H9 (cell line): ENCODE measurements at regions not wholly inside any gene's neighbourhood (a gene's known extent, or its start where the extent isn't known, plus 50 kb on each side); places are given as distances from the start of the nearest gene placed in this dataset.

Experiments used
- DNase-seq: peaks from one replicate; pipeline ENCODE4 v3.0.0-alpha.2; 2017
- H2AFZ ChIP-seq: one replicate; pipeline ENCODE4 v1.6.1; 2013; ENCODE audit warnings: mild to moderate bottlenecking, low read length, control low read depth, moderate library complexity
- H2AK5ac ChIP-seq: 2 replicates; pipeline ENCODE4 v1.6.1; 2013; ENCODE audit warnings: low read length, control low read depth, mixed read lengths; ENCODE audit not compliant: insufficient read length
- H2BK120ac ChIP-seq: one replicate; pipeline ENCODE4 v1.6.1; 2013; ENCODE audit warnings: low read depth, mild to moderate bottlenecking, low read length, control low read depth, inconsistent platforms; ENCODE audit not compliant: poor library complexity, severe bottlenecking
- H2BK12ac ChIP-seq: 2 replicates; pipeline ENCODE4 v1.6.1; 2013; ENCODE audit warnings: low read length, control low read depth, mixed read lengths, low read depth; ENCODE audit not compliant: insufficient read length
- H2BK15ac ChIP-seq: 2 replicates; pipeline ENCODE4 v1.6.1; 2013; ENCODE audit warnings: low read depth, low read length, control low read depth
- H2BK20ac ChIP-seq: one replicate; pipeline ENCODE4 v1.6.1; 2013; ENCODE audit warnings: low read depth, mild to moderate bottlenecking, low read length, control low read depth, inconsistent platforms; ENCODE audit not compliant: poor library complexity, severe bottlenecking
- H2BK5ac ChIP-seq: 2 replicates; pipeline ENCODE4 v1.6.1; 2013; ENCODE audit warnings: low read length, control low read depth, mixed read lengths; ENCODE audit not compliant: insufficient read length
- H3K14ac ChIP-seq: 2 replicates; pipeline ENCODE4 v1.6.1; 2013; ENCODE audit warnings: low read length, control low read depth; ENCODE audit not compliant: insufficient read depth
- H3K18ac ChIP-seq: 2 replicates; pipeline ENCODE4 v1.6.1; 2013; ENCODE audit warnings: low read depth, mild to moderate bottlenecking, mixed read lengths, low read length, control low read depth; ENCODE audit not compliant: insufficient read length
- H3K23ac ChIP-seq: 2 replicates; pipeline ENCODE4 v1.6.1; 2013; ENCODE audit warnings: low read length, control low read depth, mixed read lengths, low read depth; ENCODE audit not compliant: insufficient read length
- H3K23me2 ChIP-seq: 2 replicates; pipeline ENCODE4 v1.6.1; 2013; ENCODE audit warnings: low read depth, mild to moderate bottlenecking, mixed read lengths, low read length, control low read depth; ENCODE audit not compliant: insufficient read length, poor library complexity, severe bottlenecking
- H3K27ac ChIP-seq: 2 replicates; pipeline ENCODE4 v1.5.1; 2013; ENCODE audit warnings: low read length, control low read depth, mixed read lengths, low read depth; ENCODE audit not compliant: insufficient read length
- H3K27me3 ChIP-seq: 2 replicates; pipeline ENCODE4 v1.6.1; 2013; ENCODE audit warnings: low read length, control low read depth, inconsistent platforms; ENCODE audit not compliant: insufficient read depth
- H3K4ac ChIP-seq: 2 replicates; pipeline ENCODE4 v1.6.1; 2013; ENCODE audit warnings: low read depth, mild to moderate bottlenecking, control low read depth, inconsistent platforms, low read length, moderate library complexity
- H3K4me1 ChIP-seq: 2 replicates; pipeline ENCODE4 v1.6.1; 2013; ENCODE audit warnings: low read length, control low read depth, inconsistent platforms; ENCODE audit not compliant: insufficient read depth
- H3K4me2 ChIP-seq: 2 replicates; pipeline ENCODE4 v1.6.1; 2013; ENCODE audit warnings: low read length, control low read depth, mixed read lengths; ENCODE audit not compliant: insufficient read length, insufficient read depth
- H3K56ac ChIP-seq: 2 replicates; pipeline ENCODE4 v1.6.1; 2013; ENCODE audit warnings: low read depth, mild to moderate bottlenecking, mixed read lengths, low read length, control low read depth; ENCODE audit not compliant: insufficient read length
- H3K79me1 ChIP-seq: 2 replicates; pipeline ENCODE4 v1.6.1; 2013; ENCODE audit warnings: low read depth, mild to moderate bottlenecking, moderate library complexity, low read length, control low read depth, inconsistent platforms; ENCODE audit not compliant: insufficient read depth, poor library complexity, severe bottlenecking
- H3K79me2 ChIP-seq: 2 replicates; pipeline ENCODE4 v1.6.1; 2013; ENCODE audit warnings: low read length, control low read depth, inconsistent platforms; ENCODE audit not compliant: insufficient read depth
- H3K9ac ChIP-seq: 2 replicates; pipeline ENCODE4 v1.6.1; 2013; ENCODE audit warnings: low read length, control low read depth, mixed read lengths; ENCODE audit not compliant: insufficient read length; ENCODE audit errors: extremely low read depth
- H3K9me3 ChIP-seq: one replicate; pipeline ENCODE4 v1.6.1; 2013; ENCODE audit warnings: low read depth, low read length, inconsistent platforms; ENCODE audit not compliant: control insufficient read depth
- H3T11ph ChIP-seq: one replicate; pipeline ENCODE4 v1.6.1; 2013; ENCODE audit warnings: mild to moderate bottlenecking, low read length, control low read depth, inconsistent platforms
- H4K20me1 ChIP-seq: one replicate; pipeline ENCODE4 v1.6.1; 2013; ENCODE audit not compliant: control insufficient read depth, insufficient read length, insufficient read depth
- H4K5ac ChIP-seq: 2 replicates; pipeline ENCODE4 v1.6.1; 2013; ENCODE audit warnings: low read depth, mild to moderate bottlenecking, mixed read lengths, low read length, control low read depth; ENCODE audit not compliant: insufficient read length
- H4K8ac ChIP-seq: replicated peaks from 2 replicates; pipeline ENCODE4 v1.6.1; 2013; ENCODE audit warnings: low read length, control low read depth, mixed read lengths, low read depth; ENCODE audit not compliant: insufficient read length
- H4K91ac ChIP-seq: 2 replicates; pipeline ENCODE4 v1.6.1; 2013; ENCODE audit warnings: low read depth, mild to moderate bottlenecking, moderate library complexity, mixed read lengths, low read length, control low read depth; ENCODE audit not compliant: insufficient read length
- H3K27ac Mint-ChIP-seq, 3 experiments: 2 replicates in 2 of 3; 3 replicates in 1 of 3; pipeline ENCODE4 v1.8.0; 2020 to 2021; ENCODE audit warnings: mixed read lengths in 3 of 3, mild to moderate bottlenecking in 1 of 3, moderate library complexity in 1 of 3
- H3K27me3 Mint-ChIP-seq: 2 replicates; pipeline ENCODE4 v1.8.0; 2021; ENCODE audit warnings: low read depth, mild to moderate bottlenecking, moderate library complexity, mixed read lengths
- H3K36me3 Mint-ChIP-seq, 3 experiments: 2 replicates in 2 of 3; 3 replicates in 1 of 3; pipeline ENCODE4 v1.8.0; 2020 to 2021; ENCODE audit warnings: low read depth in 3 of 3, mixed read lengths in 3 of 3; ENCODE audit not compliant: insufficient read depth in 1 of 3
- H3K4me1 Mint-ChIP-seq, 2 experiments: 2 replicates each; pipeline ENCODE4 v1.8.0; 2020; ENCODE audit warnings: mixed read lengths in 2 of 2
- H3K4me3 Mint-ChIP-seq, 2 experiments: 2 replicates in 1 of 2; 3 replicates in 1 of 2; pipeline ENCODE4 v1.8.0; 2020 to 2021; ENCODE audit warnings: mild to moderate bottlenecking in 2 of 2, mixed read lengths in 2 of 2, moderate library complexity in 1 of 2
- H3K9me3 Mint-ChIP-seq, 2 experiments: 2 replicates in 1 of 2; 3 replicates in 1 of 2; pipeline ENCODE4 v1.8.0; 2020; ENCODE audit warnings: mild to moderate bottlenecking in 2 of 2, mixed read lengths in 2 of 2, moderate library complexity in 1 of 2
- CTCF ChIP-seq: fragments of 200-600 bp; sonication (generic); conservative IDR thresholded peaks from 3 replicates; pipeline ENCODE4 v1.8.0; 2021; ENCODE audit warnings: antibody characterized with exemption, mild to moderate bottlenecking
- WGBS: extraction: QIAGEN DNeasy Blood & Tissue Kit; methylation state at CpG from one replicate; pipeline ENCODE4 v1.1.7; 2013; ENCODE audit warnings: missing lambda C conversion rate, low lambda C conversion rate, mixed read lengths; ENCODE audit not compliant: insufficient read length; ENCODE audit errors: extremely low coverage; 5-methylcytosine and 5-hydroxymethylcytosine counted together

GRCh38 chr5:8382456-8382855 lies 513.5 kb downstream of the MTRR start:
- Histone ChIP-seq H2BK12ac (no peak overlapping the region), H3K27ac (no peak overlapping the region), H3K4ac (no peak overlapping the region), H2BK120ac (no peak overlapping the region), H3T11ph (no peak overlapping the region), H3K9me3 (no peaks in the 10 kb centered on the region), H3K14ac (no peak overlapping the region), H3K56ac (no peak overlapping the region), H3K79me2 (no peaks in the 10 kb centered on the region), H2BK15ac (no peak overlapping the region), H3K23ac (no peak overlapping the region), H4K20me1 (no peaks in the 10 kb centered on the region), H2BK20ac (no peak overlapping the region), H3K4me1 (no peaks in the 10 kb centered on the region), H3K4me2 (no peak overlapping the region), H3K79me1 (no peaks in the 10 kb centered on the region), H2AFZ (no peak overlapping the region), H2BK5ac (no peak overlapping the region), H4K5ac (no peak overlapping the region), H3K23me2 (no peaks in the 10 kb centered on the region), H3K18ac (no peak overlapping the region), H3K27me3 (no peaks in the 10 kb centered on the region), H2AK5ac (no peak overlapping the region), H4K8ac (no peak overlapping the region), H4K91ac (no peak overlapping the region), H3K9ac (no peak overlapping the region)
- no CpG with 5 or more reads among the region's 5 CpGs for WGBS
- H3K27me3 Mint-ChIP-seq = peaks cover 3% of the 10 kb centered on the region
- H3K36me3 Mint-ChIP-seq = no peaks in the 10 kb centered on the region
- TF ChIP-seq CTCF = no peak
- DNase-seq = no peak
- H3K27ac Mint-ChIP-seq = no peak overlapping the region
- peaks cover 0 to 3% of the 10 kb centered on the region in 2 experiments; a peak in 1 of 5 replicates for H3K9me3 Mint-ChIP-seq
- H3K4me1 Mint-ChIP-seq = no peaks in the 10 kb centered on the region
- no peak overlapping the region for H3K4me3 Mint-ChIP-seq
